HUES6 (cell line): ENCODE measurements at regions not wholly inside any gene's neighbourhood (a gene's known extent, or its start where the extent isn't known, plus 50 kb on each side); places are given as distances from the start of the nearest gene placed in this dataset.

Experiments used
- H3K27ac ChIP-seq: 2 replicates; pipeline ENCODE4 v1.7.0; 2013; ENCODE audit warnings: low read depth, mild to moderate bottlenecking, low read length, inconsistent platforms
- H3K27me3 ChIP-seq: 2 replicates; pipeline ENCODE4 v1.6.1; 2013; ENCODE audit warnings: low read length; ENCODE audit not compliant: control insufficient read depth, insufficient read depth
- H3K36me3 ChIP-seq: 2 replicates; pipeline ENCODE4 v1.6.1; 2013; ENCODE audit warnings: low read length; ENCODE audit not compliant: control insufficient read depth, insufficient read depth
- H3K4me1 ChIP-seq: 2 replicates; pipeline ENCODE4 v1.6.1; 2013; ENCODE audit warnings: low read length; ENCODE audit not compliant: control insufficient read depth, insufficient read depth
- H3K4me3 ChIP-seq: 2 replicates; pipeline ENCODE4 v1.5.1; 2013; ENCODE audit warnings: low read depth, low read length
- H3K9ac ChIP-seq: one replicate; pipeline ENCODE4 v1.6.1; 2013; ENCODE audit warnings: mild to moderate bottlenecking, low read length
- H3K9me3 ChIP-seq: 2 replicates; pipeline ENCODE4 v1.6.1; 2013; ENCODE audit warnings: low read depth, low read length; ENCODE audit not compliant: control insufficient read depth, insufficient read depth

DNA sequence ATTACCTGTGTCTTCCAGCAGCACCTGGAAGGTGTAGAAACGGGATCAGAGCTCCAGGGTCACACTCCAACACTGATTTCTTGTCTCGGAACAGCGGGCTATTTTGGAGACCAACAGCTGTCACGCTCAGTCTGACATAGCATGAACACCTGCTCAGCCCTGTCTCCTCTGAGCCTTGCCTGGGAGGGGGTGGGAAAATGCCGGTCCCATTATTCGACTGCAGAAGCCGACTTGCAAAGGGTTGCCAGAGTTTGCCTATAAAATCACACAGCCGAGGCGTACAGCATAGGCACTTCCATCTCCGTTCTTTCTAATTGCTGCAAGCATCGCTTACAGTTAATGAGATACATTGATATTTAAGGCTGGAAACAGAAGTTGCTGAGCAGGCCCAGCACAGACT is 300.8 kb upstream of the MSX2 start:
- no peaks in the 10 kb centered on the region; the same call in 1 of the 2 replicates for H3K27me3 ChIP-seq
- H3K9me3 ChIP-seq, result no peaks in the 10 kb centered on the region
- H3K9ac ChIP-seq, result no peak overlapping the region
- H3K36me3 ChIP-seq, result no peaks in the 10 kb centered on the region
- no peak overlapping the region for H3K4me3 ChIP-seq
- no peak overlapping the region for H3K27ac ChIP-seq
- peaks cover 8% of the 10 kb centered on the region; the same call in 1 of the 2 replicates for H3K4me1 ChIP-seq

DNA sequence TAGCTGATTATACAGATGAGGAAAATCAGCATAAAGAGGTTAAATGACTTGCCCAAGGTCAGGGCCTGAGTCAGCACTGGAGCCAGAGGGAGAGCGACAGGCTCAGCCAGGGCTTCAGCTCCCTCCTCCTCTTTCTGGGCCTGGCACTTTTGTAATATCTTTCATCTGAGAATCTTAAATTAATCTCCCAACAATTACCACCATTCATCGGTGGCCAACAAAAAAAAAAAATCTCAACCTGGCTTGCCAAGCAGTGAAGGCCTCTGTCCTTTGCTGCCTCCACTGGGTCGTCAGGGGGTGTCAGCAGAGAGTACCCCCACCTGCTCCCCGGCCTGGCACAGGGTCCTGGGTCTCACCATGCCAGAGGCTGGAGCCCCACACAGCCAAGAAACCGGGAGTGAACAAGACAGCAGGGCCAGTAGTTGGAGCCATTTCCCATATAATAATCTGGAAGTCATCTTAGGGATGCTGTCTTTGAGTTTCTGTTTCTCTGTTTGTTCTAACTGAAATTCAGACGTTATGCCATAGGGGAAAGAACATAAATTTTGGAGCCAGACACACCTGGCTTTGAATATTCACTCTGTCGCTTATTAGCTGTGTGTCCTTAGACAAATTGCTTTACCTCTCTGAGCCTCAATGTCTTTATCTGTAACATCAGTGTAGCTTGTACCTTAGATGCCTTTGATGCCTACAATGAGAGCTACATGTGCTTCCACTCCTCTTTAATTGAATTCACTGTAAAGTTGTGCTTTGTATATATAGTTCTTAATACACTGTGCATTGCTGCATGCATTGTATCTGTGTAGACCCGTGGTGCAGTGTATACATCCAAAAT is 299.9 kb upstream of the MSX2 start:
- Histone ChIP-seq H3K27me3 (no peaks in the 10 kb centered on the region), H3K4me3 (no peak overlapping the region), H3K36me3 (no peaks in the 10 kb centered on the region), H3K4me1 (peaks cover 8% of the 10 kb centered on the region; the same call in 1 of the 2 replicates), H3K9me3 (no peaks in the 10 kb centered on the region), H3K27ac (no peak overlapping the region), H3K9ac (no peak overlapping the region)

DNA sequence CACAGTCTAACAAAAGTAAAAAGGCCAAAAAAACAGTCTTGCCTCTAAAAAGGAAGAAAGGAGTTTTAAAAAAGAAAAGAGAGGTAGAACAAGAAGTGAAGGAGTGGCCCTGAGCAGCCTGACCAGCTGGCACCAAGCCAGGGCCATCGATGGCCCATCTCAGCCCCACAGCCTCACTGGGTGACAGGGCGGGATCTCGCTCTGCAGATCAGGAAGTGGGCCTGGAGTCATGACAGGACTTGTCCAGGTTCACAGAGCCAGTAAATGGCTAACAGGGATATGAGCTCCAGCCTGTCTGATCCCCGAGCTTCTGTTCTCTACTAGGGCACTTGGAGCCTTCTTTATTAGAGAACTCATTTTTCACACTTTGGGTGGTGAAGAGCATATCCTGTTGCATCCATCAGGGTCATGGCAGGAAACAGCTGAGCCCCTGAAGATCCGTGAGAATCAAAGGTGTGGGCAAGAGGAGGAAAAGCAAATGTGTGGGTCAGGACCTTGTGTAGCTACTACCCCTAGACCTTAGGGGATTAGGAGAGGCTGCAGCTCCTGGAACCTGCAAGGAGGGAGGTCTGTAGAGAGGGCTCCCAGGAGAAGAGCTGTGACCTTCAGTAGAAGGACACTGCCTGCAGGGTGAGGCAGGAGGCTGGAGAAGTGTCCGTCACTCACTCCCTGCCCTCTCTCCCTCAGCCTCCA is 299.0 kb upstream of the MSX2 start:
- Histone ChIP-seq H3K27ac (no peak overlapping the region), H3K9ac (peak overlapping the region; percentile 17), H3K27me3 (no peaks in the 10 kb centered on the region), H3K4me1 (peaks cover 8% of the 10 kb centered on the region; the same call in 1 of the 2 replicates), H3K9me3 (no peaks in the 10 kb centered on the region), H3K36me3 (no peaks in the 10 kb centered on the region), H3K4me3 (no peak overlapping the region)

DNA sequence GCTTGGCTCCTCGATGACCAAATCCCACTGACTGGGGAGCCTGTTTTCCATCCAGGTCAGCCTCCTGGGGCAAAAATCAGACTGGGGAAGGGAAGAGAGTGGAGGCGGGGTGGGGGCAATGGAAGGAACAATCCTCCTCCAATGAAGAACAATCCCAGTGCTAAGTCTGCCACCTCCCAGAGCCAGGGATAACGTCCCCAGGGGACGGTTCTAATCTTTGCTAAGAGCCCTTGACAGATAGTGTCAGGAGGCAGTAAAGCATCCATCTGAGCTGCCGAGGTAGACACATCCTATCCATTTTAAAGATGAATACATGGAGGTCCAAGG is 298.5 kb upstream of the MSX2 start:
- H3K4me1 ChIP-seq, result peaks cover 8% of the 10 kb centered on the region; the same call in 1 of the 2 replicates
- H3K9me3 ChIP-seq, result no peaks in the 10 kb centered on the region
- no peaks in the 10 kb centered on the region for H3K36me3 ChIP-seq
- H3K27me3 ChIP-seq, result no peaks in the 10 kb centered on the region
- no peak overlapping the region for H3K27ac ChIP-seq
- H3K4me3 ChIP-seq, result no peak overlapping the region
- no peak overlapping the region for H3K9ac ChIP-seq

DNA sequence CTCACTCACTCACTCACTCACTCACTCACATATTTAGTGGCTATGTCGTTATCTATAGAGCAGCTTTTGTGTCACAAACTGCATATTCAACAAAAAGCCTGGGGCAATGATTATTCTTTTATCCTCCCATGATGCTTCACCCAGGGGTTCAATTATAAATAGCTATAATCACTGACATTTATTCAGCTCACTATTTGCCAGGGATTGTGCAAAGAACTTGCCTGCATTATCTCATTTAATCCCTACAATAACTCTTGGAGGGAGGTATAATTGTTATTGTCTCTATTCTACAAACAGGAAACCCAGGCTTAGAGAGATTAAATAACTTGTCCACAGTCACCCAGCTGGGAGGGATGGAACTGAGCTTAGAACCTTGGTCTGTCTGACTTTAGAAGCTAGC is 298.0 kb upstream of the MSX2 start:
- no peaks in the 10 kb centered on the region for H3K27me3 ChIP-seq
- no peaks in the 10 kb centered on the region for H3K36me3 ChIP-seq
- peaks cover 8% of the 10 kb centered on the region; the same call in 1 of the 2 replicates for H3K4me1 ChIP-seq
- H3K9ac ChIP-seq, result no peak overlapping the region
- H3K4me3 ChIP-seq, result no peak overlapping the region
- no peaks in the 10 kb centered on the region for H3K9me3 ChIP-seq
- no peak overlapping the region for H3K27ac ChIP-seq

DNA sequence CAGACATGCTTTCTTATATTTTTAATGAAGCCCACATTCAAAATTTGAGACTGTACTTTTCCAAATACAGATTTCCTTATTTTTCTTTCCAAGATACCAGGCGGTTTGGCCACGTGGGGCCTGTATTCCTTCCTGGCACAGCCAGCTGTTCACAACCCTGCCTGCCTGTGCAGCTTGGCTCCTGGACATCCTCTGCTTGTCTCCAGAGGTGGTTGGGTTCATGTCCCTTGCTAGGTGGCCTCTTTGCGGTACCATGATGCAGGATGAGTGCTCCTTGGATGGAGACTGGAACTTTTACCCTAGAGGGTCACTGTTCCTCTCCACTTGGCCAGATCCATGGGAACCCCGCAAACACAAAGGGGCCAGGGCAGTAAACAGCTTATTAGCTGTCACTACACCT is 297.5 kb upstream of the MSX2 start:
- Histone ChIP-seq H3K27me3 (no peaks in the 10 kb centered on the region), H3K36me3 (no peaks in the 10 kb centered on the region), H3K4me3 (no peak overlapping the region), H3K9me3 (no peaks in the 10 kb centered on the region), H3K4me1 (peaks cover 8% of the 10 kb centered on the region; the same call in 1 of the 2 replicates), H3K9ac (no peak overlapping the region), H3K27ac (no peak overlapping the region)

DNA sequence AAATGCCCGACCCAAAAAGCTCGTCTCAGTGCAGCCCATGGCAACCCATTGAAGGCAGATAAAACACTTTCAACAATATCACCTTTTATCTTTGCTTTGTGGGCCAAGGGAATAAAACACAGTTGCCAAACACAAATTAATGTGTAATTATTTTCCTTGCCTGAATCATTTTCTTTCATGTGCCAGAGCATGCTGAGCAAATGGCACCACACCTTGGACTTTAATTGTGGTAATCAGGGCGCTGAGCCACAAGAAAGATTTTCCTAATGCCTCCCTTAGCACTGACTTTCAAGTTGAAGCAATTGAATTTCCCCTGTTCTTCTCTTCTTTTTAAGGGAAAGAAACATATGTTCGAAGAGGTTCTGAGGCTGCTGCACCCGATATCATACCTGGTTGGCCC is 297.1 kb upstream of the MSX2 start:
- H3K27ac ChIP-seq, result no peak overlapping the region
- no peak overlapping the region for H3K4me3 ChIP-seq
- no peaks in the 10 kb centered on the region for H3K36me3 ChIP-seq
- H3K4me1 ChIP-seq, result peaks cover 8% of the 10 kb centered on the region; the same call in 1 of the 2 replicates
- no peak overlapping the region for H3K9ac ChIP-seq
- no peaks in the 10 kb centered on the region for H3K27me3 ChIP-seq
- H3K9me3 ChIP-seq, result no peaks in the 10 kb centered on the region

DNA sequence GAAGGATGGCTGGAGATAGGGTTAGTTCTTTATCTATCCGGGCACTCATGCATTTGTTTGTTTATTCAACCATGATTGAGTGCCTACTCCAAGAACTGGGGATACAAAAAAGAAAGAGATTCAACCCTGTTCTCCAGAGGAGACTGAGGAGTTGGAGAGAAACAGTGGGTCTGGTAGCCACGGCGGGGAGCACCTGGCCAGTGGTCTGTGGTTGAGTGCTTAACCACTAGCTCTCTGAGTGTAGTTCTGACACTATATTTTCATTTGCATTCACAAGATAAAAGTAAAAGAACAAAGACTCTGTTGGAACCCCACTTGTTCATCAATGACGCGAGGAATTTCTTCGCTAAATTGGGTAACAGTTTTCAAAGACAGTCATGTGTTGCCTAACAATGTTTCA is 295.5 kb upstream of the MSX2 start:
- peaks cover 8% of the 10 kb centered on the region; the same call in 1 of the 2 replicates for H3K4me1 ChIP-seq
- no peaks in the 10 kb centered on the region for H3K27me3 ChIP-seq
- no peak overlapping the region for H3K27ac ChIP-seq
- H3K9ac ChIP-seq, result no peak overlapping the region
- no peak overlapping the region for H3K4me3 ChIP-seq
- no peaks in the 10 kb centered on the region for H3K36me3 ChIP-seq
- H3K9me3 ChIP-seq, result no peaks in the 10 kb centered on the region

DNA sequence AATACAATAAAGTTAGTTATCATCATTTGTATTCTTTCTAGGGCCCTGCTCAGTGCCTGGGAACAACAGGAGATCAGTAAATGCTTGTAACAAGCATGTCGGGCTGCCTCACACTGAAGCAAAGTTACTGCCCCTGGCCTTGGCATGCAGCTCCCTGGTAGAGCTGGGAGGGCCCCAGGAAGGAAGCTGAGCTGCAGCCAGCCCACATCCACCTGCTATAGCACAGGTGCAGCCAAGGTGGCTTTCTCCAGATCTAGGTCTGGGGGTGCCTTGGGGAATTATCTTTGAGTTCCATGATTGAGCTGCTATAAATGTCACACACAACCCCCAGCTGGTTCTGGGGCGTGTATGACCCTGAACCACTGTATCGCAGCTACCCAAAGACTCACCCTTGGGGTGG is 293.4 kb upstream of the MSX2 start:
- Histone ChIP-seq H3K4me1 (no peaks in the 10 kb centered on the region), H3K4me3 (no peak overlapping the region), H3K27ac (no peak overlapping the region), H3K9me3 (no peaks in the 10 kb centered on the region), H3K36me3 (no peaks in the 10 kb centered on the region), H3K9ac (no peak overlapping the region), H3K27me3 (no peaks in the 10 kb centered on the region)

DNA sequence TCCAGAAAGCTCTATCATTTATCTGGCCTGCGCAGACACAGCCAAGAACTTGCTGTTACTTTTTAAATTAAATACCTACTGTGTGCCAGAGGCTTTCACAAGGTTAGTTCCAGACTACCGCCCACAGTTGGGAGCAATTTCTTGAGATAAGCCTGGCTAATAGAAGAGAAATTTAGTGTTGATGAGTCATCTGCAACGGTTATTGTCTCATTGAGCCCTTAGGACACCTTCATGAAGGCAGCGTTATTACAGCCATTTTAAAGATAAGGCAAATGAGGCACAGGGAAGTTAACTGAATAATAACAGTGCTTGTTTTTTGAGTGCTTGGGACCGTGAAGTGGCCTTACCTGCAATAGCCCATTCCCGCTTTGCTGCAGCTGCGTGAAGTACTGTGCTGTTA is 292.9 kb upstream of the MSX2 start:
- H3K27ac ChIP-seq, result no peak overlapping the region
- no peak overlapping the region for H3K9ac ChIP-seq
- no peaks in the 10 kb centered on the region for H3K27me3 ChIP-seq
- H3K9me3 ChIP-seq, result no peaks in the 10 kb centered on the region
- H3K36me3 ChIP-seq, result no peaks in the 10 kb centered on the region
- H3K4me3 ChIP-seq, result no peak overlapping the region
- peaks cover under 1% of the 10 kb centered on the region; the same call in 1 of the 2 replicates for H3K4me1 ChIP-seq

DNA sequence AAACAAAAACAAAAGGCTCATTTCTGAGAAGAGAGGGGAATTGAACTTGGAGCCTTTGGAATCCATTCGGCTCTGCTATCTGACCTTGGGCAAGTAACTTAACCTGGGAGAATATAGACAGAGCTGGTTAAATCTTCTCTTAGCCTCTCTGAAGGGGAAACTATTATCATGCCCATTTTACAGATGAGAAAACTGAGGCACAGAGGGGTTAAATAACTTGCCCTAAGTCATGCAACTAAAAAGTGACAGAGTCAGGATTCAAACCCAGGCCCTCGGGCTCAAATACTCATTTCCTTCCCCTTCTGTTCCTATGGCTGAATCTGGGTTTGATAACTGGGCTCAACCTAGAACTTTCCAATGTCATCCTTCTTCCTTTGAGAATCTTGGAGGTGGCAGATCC is 291.3 kb upstream of the MSX2 start:
- no peaks in the 10 kb centered on the region for H3K9me3 ChIP-seq

More for the DNA sequence above, 291.3 kb upstream of the MSX2 start:
- Histone ChIP-seq H3K27me3 (no peaks in the 10 kb centered on the region), H3K4me1 (peaks cover 7% of the 10 kb centered on the region; the same call in 1 of the 2 replicates), H3K9ac (no peak overlapping the region), H3K36me3 (no peaks in the 10 kb centered on the region), H3K27ac (no peak overlapping the region), H3K4me3 (no peak overlapping the region)
